GM12878 (cell line): ENCODE measurements at regions not wholly inside any gene's neighbourhood (a gene's known extent, or its start where the extent isn't known, plus 50 kb on each side); places are given as distances from the start of the nearest gene placed in this dataset.

ENCODE experiments used
- EZH2 ChIP-seq: IDR thresholded peaks from 2 replicates; pipeline ENCODE4 v1.6.1; 2012; ENCODE audit warnings: low read depth, mild to moderate bottlenecking, control low read depth, inconsistent platforms, low read length, borderline replicate concordance; ENCODE audit not compliant: control insufficient read depth
- ZSCAN29 ChIP-seq: fragments of 450-650 bp; IDR thresholded peaks from 2 replicates; pipeline ENCODE4 v1.6.1; 2017; ENCODE audit warnings: mild to moderate bottlenecking, moderate library complexity
- TF ChIP-seq, protein P1 (sequence below), 3 experiments: IDR thresholded peaks in 2 of 3; conservative IDR thresholded peaks in 1 of 3; 2 replicates each; pipeline ENCODE4 v1.5.1; 2011; ENCODE audit warnings: low read depth in 3 of 3, low read length in 3 of 3, mild to moderate bottlenecking in 3 of 3, control low read depth in 2 of 3, moderate library complexity in 2 of 3, inconsistent platforms in 1 of 3, mixed read lengths in 1 of 3; ENCODE audit not compliant: control insufficient read depth in 2 of 3, insufficient read depth in 1 of 3; ENCODE audit errors: extremely low read depth in 1 of 3

DNA sequence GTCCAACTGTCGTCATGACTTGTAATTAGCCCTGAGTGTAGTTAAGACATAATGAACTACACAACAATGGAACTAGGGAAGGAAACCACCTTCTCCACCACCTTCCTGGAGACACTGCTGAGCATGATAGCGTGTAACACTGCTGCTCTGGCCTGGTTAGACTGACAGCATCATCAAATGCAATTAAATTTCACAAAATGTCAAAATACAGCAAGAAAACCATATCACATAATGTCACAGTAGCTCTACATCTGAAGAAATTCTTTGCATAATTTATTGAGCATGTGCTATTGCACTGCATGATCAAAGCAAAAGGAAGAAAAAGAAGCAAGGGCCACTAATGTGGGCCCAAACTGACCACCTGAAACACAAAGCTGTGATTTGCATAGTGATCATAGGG lies 321.8 kb upstream of the TMTC1 start:
- TF ChIP-seq, protein P1, sequence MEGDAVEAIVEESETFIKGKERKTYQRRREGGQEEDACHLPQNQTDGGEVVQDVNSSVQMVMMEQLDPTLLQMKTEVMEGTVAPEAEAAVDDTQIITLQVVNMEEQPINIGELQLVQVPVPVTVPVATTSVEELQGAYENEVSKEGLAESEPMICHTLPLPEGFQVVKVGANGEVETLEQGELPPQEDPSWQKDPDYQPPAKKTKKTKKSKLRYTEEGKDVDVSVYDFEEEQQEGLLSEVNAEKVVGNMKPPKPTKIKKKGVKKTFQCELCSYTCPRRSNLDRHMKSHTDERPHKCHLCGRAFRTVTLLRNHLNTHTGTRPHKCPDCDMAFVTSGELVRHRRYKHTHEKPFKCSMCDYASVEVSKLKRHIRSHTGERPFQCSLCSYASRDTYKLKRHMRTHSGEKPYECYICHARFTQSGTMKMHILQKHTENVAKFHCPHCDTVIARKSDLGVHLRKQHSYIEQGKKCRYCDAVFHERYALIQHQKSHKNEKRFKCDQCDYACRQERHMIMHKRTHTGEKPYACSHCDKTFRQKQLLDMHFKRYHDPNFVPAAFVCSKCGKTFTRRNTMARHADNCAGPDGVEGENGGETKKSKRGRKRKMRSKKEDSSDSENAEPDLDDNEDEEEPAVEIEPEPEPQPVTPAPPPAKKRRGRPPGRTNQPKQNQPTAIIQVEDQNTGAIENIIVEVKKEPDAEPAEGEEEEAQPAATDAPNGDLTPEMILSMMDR (IDR thresholded peaks at IDR 0.05 in 2 of 3, conservative IDR thresholded peaks at IDR 0.05 in 1 of 3; ENCODE audit: control insufficient read depth in 2 of 3, extremely low read depth in 1 of 3, insufficient read depth in 1 of 3, low read depth in 3 of 3, low read length in 3 of 3): no peak
- no peak for TF ChIP-seq EZH2
- no peak for TF ChIP-seq ZSCAN29
